Gastroesophageal sphincter (tissue), 4 donors: ENCODE measurements at regions not wholly inside any gene's neighbourhood (a gene's known extent, or its start where the extent isn't known, plus 50 kb on each side); places are given as distances from the start of the nearest gene placed in this dataset.

Experiments
- ATAC-seq: fragments of 150-250 bp; one replicate; pipeline ENCODE4 v1.9.1; 2016; ENCODE audit warnings: mild to moderate bottlenecking, moderate library complexity
- H3K27ac ChIP-seq, 4 donors: fragments of 200-600 bp; sonication (generic) in 3 of 4; 1 replicate in 3 of 4; 2 replicates in 1 of 4; pipeline ENCODE4 v1.5.1; 2016 to 2019
- H3K27me3 ChIP-seq: fragments of 200-600 bp; sonication (generic); one replicate; pipeline ENCODE4 v1.5.1; 2019
- H3K36me3 ChIP-seq, 2 donors: fragments of 200-600 bp; sonication (generic); one replicate each; pipeline ENCODE4 v1.5.1; 2019; ENCODE audit warnings: control low read depth in 1 of 2
- H3K4me1 ChIP-seq, 3 donors: fragments of 200-600 bp; sonication (generic); 1 replicate in 2 of 3; 2 replicates in 1 of 3; pipeline ENCODE4 v1.5.1; 2016 to 2019; ENCODE audit warnings: control low read depth in 2 of 3
- H3K4me3 ChIP-seq, 2 donors: fragments of 200-600 bp; sonication (generic); one replicate each; pipeline ENCODE4 v1.5.1; 2019; ENCODE audit warnings: mild to moderate bottlenecking in 1 of 2, moderate library complexity in 1 of 2
- H3K9me3 ChIP-seq, 3 donors: fragments of 200-600 bp; sonication (generic); one replicate each; pipeline ENCODE4 v1.5.1; 2017 to 2019; ENCODE audit warnings: control low read depth in 2 of 3
- CTCF ChIP-seq, 4 experiments: fragments of 200-600 bp in 2 of 4; fragments of 450-650 bp in 2 of 4; sonication (generic) in 1 of 4; IDR thresholded peaks; one replicate each; pipeline ENCODE4 v1.5.1; 2017 to 2019; ENCODE audit warnings: antibody characterized with exemption in 4 of 4, mild to moderate bottlenecking in 2 of 4, moderate library complexity in 2 of 4
- EP300 ChIP-seq: sonication (generic); formaldehyde crosslinking; IDR thresholded peaks from one replicate; pipeline ENCODE4 v1.6.1; 2017; ENCODE audit warnings: antibody characterized with exemption, mild to moderate bottlenecking
- POLR2A ChIP-seq, 2 donors: fragments of 450-650 bp; IDR thresholded peaks; one replicate each; pipeline ENCODE4 v1.6.1; 2017; ENCODE audit warnings: antibody characterized with exemption in 2 of 2, mild to moderate bottlenecking in 2 of 2, moderate library complexity in 1 of 2
- POLR2AphosphoS5 ChIP-seq: sonication (generic); formaldehyde crosslinking; IDR thresholded peaks from one replicate; pipeline ENCODE4 v1.6.1; 2017; ENCODE audit warnings: antibody characterized with exemption
- WGBS, 2 donors: methylation state at CpG; one replicate each; pipeline ENCODE4 v1.1.5; 2018; ENCODE audit warnings: low coverage in 1 of 2; 5-methylcytosine and 5-hydroxymethylcytosine counted together

DNA sequence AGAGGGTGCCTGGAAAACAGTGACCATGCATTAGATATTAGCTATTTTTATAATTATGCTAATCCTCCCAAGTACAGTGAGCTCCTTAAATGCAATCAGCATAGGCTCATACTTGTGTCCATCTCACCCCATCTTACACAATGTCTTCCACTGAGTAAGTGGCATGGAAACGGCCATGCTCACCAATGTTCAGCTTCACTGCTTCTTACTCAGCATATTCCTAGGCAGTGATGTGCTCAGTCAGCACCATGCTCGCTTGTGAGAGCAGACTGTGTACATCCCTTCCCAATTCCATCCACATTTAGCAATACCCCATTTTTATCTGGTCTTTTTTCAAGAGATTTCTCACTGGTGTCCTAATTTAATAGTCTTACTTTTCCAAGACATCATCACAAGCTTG, 454.8 kb upstream of the SOX9 start:
- WGBS, 2 donors, result 62 to 76% methylated on average over 2 of the region's 2 CpGs
- H3K9me3 ChIP-seq, result no peaks in the 10 kb centered on the region
- TF ChIP-seq POLR2AphosphoS5 (no peak), POLR2A (IDR thresholded peaks at IDR 0.05) (no peak), CTCF (IDR thresholded peaks at IDR 0.05) (no peak), EP300 (no peak)

DNA sequence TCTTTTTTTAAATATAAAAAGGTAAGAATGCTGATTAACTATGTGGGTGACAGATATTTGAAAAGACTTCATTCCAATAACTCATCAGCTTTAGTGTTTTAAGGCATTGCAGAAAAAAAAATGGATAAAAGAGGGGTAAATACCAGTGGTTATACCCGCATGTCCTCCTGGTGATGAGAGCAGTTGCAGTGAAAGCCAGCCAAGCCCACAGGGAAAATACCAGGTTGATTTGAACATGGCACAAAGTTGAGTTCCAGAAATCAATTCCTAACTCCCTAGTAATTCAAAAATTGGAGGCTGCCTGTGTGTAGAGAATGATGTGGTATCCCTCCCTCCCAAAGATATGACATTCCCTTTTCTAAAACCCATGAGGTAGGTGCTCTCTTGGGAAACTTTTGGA, 453.2 kb upstream of the SOX9 start:
- Histone ChIP-seq H3K27me3 (no peaks in the 10 kb centered on the region), H3K36me3 (no peaks in the 10 kb centered on the region), H3K4me3 (no peak overlapping the region), H3K27ac (no peak overlapping the region), H3K9me3 (peaks cover 0 to 8% (median 0%) of the 10 kb centered on the region in 3 donors), H3K4me1 (no peaks in the 10 kb centered on the region)
- WGBS, 2 donors, result 63 to 78% methylated on average over 1 of the region's 1 CpG
- ATAC-seq, result no peak
- TF ChIP-seq CTCF (IDR thresholded peaks at IDR 0.05) (no peak), POLR2A (IDR thresholded peaks at IDR 0.05) (no peak), POLR2AphosphoS5 (no peak), EP300 (no peak)

More for the DNA sequence above, 454.8 kb upstream of the SOX9 start:
- no peaks in the 10 kb centered on the region for H3K4me1 ChIP-seq
- H3K4me3 ChIP-seq, result no peak overlapping the region
- no peak for ATAC-seq
- H3K27ac ChIP-seq, result no peak overlapping the region
- no peaks in the 10 kb centered on the region for H3K36me3 ChIP-seq
- no peaks in the 10 kb centered on the region for H3K27me3 ChIP-seq

- TF ChIP-seq EP300 (no peak), CTCF (IDR thresholded peaks at IDR 0.05) (no peak), POLR2AphosphoS5 (no peak), POLR2A (IDR thresholded peaks at IDR 0.05) (no peak)
- Histone ChIP-seq H3K4me3 (no peak overlapping the region), H3K4me1 (no peaks in the 10 kb centered on the region), H3K36me3 (no peaks in the 10 kb centered on the region), H3K27ac (no peak overlapping the region), H3K27me3 (no peaks in the 10 kb centered on the region), H3K9me3 (peaks cover 0 to 8% (median 0%) of the 10 kb centered on the region in 3 donors)
- no peak for ATAC-seq
- WGBS, 2 donors, result 65 to 83% methylated on average over 1 to 2 of the region's 2 CpGs
These were observed 452.0 kb upstream of the SOX9 start for GRCh38 chr17:71668807-71669206.

DNA sequence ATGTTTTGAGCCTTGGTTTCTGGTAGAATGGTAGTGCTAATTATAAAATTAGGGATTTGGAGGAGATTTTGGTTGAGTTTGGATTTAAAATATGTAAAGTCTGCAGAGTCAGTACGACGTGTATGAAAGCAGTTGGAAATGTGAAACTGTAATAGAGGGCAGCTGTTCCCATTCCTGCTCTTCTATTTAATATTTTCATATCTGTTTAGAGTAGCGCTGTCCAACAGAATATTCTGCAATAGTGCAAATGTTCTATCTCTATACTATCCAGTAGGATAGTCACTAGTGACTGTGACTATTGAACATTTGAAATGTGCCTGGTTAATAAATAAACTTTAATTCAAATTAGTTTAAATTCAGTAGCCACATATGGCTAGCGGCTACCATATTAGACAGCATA, 443.4 kb upstream of the SOX9 start:
- Histone ChIP-seq H3K9me3 (no peaks in the 10 kb centered on the region), H3K36me3 (no peaks in the 10 kb centered on the region), H3K27me3 (no peaks in the 10 kb centered on the region), H3K27ac (no peak overlapping the region), H3K4me1 (no peaks in the 10 kb centered on the region), H3K4me3 (no peak overlapping the region)
- WGBS, 2 donors, result 43% methylated on average over 4 of the region's 4 CpGs
- TF ChIP-seq POLR2A (IDR thresholded peaks at IDR 0.05), result no peak
- TF ChIP-seq CTCF (IDR thresholded peaks at IDR 0.05), result no peak
- no peak for TF ChIP-seq POLR2AphosphoS5
- TF ChIP-seq EP300, result no peak
- ATAC-seq, result no peak

GRCh38 chr17:71679832-71680231, 441.0 kb upstream of the SOX9 start:
- H3K4me3 ChIP-seq, result no peak overlapping the region
- no peak overlapping the region for H3K27ac ChIP-seq
- H3K9me3 ChIP-seq, result no peaks in the 10 kb centered on the region
- ATAC-seq, result no peak
- WGBS, 2 donors, result 56 to 94% methylated on average over 2 of the region's 2 CpGs
- TF ChIP-seq POLR2A (IDR thresholded peaks at IDR 0.05), result no peak
- TF ChIP-seq CTCF (IDR thresholded peaks at IDR 0.05), result no peak
- no peak for TF ChIP-seq EP300
- TF ChIP-seq POLR2AphosphoS5, result no peak
- no peaks in the 10 kb centered on the region for H3K36me3 ChIP-seq
- H3K4me1 ChIP-seq, result no peaks in the 10 kb centered on the region
- H3K27me3 ChIP-seq, result no peaks in the 10 kb centered on the region
